ENCODE measurements at regions not wholly inside any gene's neighbourhood (a gene's known extent, or its start where the extent isn't known, plus 50 kb on each side); places are given as distances from the start of the nearest gene placed in this dataset.

GRCh38 chr3:127056281-127056680, 73.4 kb downstream of the PLXNA1 start:
- TF ChIP-seq, protein P1, sequence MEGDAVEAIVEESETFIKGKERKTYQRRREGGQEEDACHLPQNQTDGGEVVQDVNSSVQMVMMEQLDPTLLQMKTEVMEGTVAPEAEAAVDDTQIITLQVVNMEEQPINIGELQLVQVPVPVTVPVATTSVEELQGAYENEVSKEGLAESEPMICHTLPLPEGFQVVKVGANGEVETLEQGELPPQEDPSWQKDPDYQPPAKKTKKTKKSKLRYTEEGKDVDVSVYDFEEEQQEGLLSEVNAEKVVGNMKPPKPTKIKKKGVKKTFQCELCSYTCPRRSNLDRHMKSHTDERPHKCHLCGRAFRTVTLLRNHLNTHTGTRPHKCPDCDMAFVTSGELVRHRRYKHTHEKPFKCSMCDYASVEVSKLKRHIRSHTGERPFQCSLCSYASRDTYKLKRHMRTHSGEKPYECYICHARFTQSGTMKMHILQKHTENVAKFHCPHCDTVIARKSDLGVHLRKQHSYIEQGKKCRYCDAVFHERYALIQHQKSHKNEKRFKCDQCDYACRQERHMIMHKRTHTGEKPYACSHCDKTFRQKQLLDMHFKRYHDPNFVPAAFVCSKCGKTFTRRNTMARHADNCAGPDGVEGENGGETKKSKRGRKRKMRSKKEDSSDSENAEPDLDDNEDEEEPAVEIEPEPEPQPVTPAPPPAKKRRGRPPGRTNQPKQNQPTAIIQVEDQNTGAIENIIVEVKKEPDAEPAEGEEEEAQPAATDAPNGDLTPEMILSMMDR (IDR thresholded peaks at IDR 0.05; ENCODE audit: borderline replicate concordance): no peak
- Histone ChIP-seq H3K4me3 (no peak overlapping the region), H3K9me3 (replicated peaks) (peaks cover 29% of the 10 kb centered on the region), H3K4me1 (peaks cover 6% of the 10 kb centered on the region), H3K36me3 (no peaks in the 10 kb centered on the region), H3K27me3 (ENCODE audit: low read depth) (peaks cover under 1% of the 10 kb centered on the region), H3K27ac (replicated peaks) (no peak overlapping the region)
- DNase-seq: peak; percentile 4
- intact Hi-C loops (cut with micrococcal nuclease): no loop called here

- TF ChIP-seq, protein P1 (IDR thresholded peaks at IDR 0.05; ENCODE audit: borderline replicate concordance): no peak
- no peaks in the 10 kb centered on the region for H3K4me1 ChIP-seq
- H3K27ac ChIP-seq (replicated peaks): no peak overlapping the region
- peaks cover 29% of the 10 kb centered on the region for H3K9me3 ChIP-seq (replicated peaks)
- no peaks in the 10 kb centered on the region for H3K36me3 ChIP-seq
- H3K27me3 ChIP-seq (ENCODE audit: low read depth): peaks cover 8% of the 10 kb centered on the region
- no peak overlapping the region for H3K4me3 ChIP-seq
- no peak for DNase-seq
- intact Hi-C loops (cut with micrococcal nuclease): no loop called here
Measured at GRCh38 chr3:127056976-127057375, 74.1 kb downstream of the PLXNA1 start.

GRCh38 chr3:127059072-127059471, 76.2 kb downstream of the PLXNA1 start:
- intact Hi-C loops (cut with micrococcal nuclease): no loop called here
- Histone ChIP-seq H3K4me1 (no peaks in the 10 kb centered on the region), H3K27ac (replicated peaks) (no peak overlapping the region), H3K9me3 (replicated peaks) (peaks cover 29% of the 10 kb centered on the region), H3K4me3 (no peak overlapping the region), H3K36me3 (no peaks in the 10 kb centered on the region), H3K27me3 (ENCODE audit: low read depth) (peaks cover 9% of the 10 kb centered on the region)
- TF ChIP-seq, protein P1 (IDR thresholded peaks at IDR 0.05; ENCODE audit: borderline replicate concordance): no peak
- no peak for DNase-seq

- H3K9me3 ChIP-seq (replicated peaks): peaks cover 25% of the 10 kb centered on the region
- no peak for DNase-seq
- intact Hi-C loops (cut with micrococcal nuclease): no loop called here
- H3K36me3 ChIP-seq: no peaks in the 10 kb centered on the region
- H3K27me3 ChIP-seq (ENCODE audit: low read depth): peaks cover 24% of the 10 kb centered on the region
- H3K27ac ChIP-seq (replicated peaks): no peak overlapping the region
- TF ChIP-seq, protein P1 (IDR thresholded peaks at IDR 0.05; ENCODE audit: borderline replicate concordance): no peak
- no peak overlapping the region for H3K4me3 ChIP-seq
- H3K4me1 ChIP-seq: no peaks in the 10 kb centered on the region
Measured at GRCh38 chr3:127061641-127062040, 78.7 kb downstream of the PLXNA1 start.

DNA sequence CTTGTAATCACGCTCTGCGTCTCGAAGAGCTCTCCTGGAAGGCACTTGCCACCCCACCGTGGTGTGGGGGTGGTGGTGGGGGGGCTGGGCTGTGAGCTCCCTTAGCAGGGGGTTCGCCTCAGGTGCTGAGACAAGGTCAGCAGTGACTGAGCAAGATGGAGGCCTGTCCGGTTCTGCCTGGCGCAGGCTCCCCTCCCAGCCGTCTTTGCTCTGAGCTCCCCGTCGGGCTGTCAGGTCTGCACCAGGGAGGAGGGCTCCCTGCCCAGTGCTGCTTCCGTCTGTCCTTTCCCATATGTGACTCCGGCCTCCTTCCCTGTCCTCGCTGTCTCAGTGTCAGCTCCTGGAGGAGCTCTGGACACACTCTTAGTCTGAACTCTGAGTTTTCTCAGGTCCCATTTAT, 80.0 kb downstream of the PLXNA1 start:
- TF ChIP-seq, protein P1 (IDR thresholded peaks at IDR 0.05; ENCODE audit: borderline replicate concordance): no peak
- no peak overlapping the region for H3K4me3 ChIP-seq
- H3K27me3 ChIP-seq (ENCODE audit: low read depth): peaks cover 36% of the 10 kb centered on the region
- DNase-seq: no peak
- H3K27ac ChIP-seq (replicated peaks): no peak overlapping the region
- intact Hi-C loops (cut with micrococcal nuclease): no loop called here
- no peaks in the 10 kb centered on the region for H3K4me1 ChIP-seq
- peaks cover 12% of the 10 kb centered on the region for H3K9me3 ChIP-seq (replicated peaks)
- H3K36me3 ChIP-seq: no peaks in the 10 kb centered on the region

GRCh38 chr3:127063916-127064315, 81.0 kb downstream of the PLXNA1 start:
- Histone ChIP-seq H3K36me3 (no peaks in the 10 kb centered on the region), H3K4me3 (no peak overlapping the region), H3K9me3 (replicated peaks) (peaks cover 9% of the 10 kb centered on the region), H3K27me3 (ENCODE audit: low read depth) (peaks cover 46% of the 10 kb centered on the region), H3K4me1 (no peaks in the 10 kb centered on the region), H3K27ac (replicated peaks) (no peak overlapping the region)
- intact Hi-C loops (cut with micrococcal nuclease): no loop called here
- TF ChIP-seq, protein P1 (IDR thresholded peaks at IDR 0.05; ENCODE audit: borderline replicate concordance): no peak
- no peak for DNase-seq
